ENCODE measurements at regions not wholly inside any gene's neighbourhood (a gene's known extent, or its start where the extent isn't known, plus 50 kb on each side); places are given as distances from the start of the nearest gene placed in this dataset.

DNA sequence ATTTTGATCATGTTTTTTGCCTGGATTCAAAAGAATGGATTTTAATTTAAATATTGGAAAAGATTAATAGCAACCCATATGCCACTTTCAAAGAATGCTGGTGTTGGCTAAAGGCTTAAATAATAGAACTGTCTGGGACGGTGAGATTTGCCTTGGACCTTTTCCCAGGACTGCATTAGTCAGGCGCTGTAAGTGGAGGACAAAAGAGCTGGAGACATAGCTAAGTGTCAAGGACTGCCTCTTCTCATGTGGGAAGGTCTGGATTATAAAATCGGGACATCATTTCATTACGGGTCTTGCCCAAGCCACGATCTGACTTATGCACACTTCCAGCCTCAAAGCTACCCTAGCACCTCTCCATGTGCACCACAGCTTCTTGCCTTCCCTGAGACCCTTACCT lies 458.5 kb upstream of the DEPDC1 start (continued):
- no peak for TF ChIP-seq MXD4 (CRISPR knock-in tag; IDR thresholded peaks at IDR 0.05; ENCODE audit: borderline replicate concordance)
- TF ChIP-seq ZNF396 (CRISPR knock-in tag; IDR thresholded peaks at IDR 0.05; ENCODE audit: borderline replicate concordance), result no peak
- no peak for TF ChIP-seq CBFB (CRISPR knock-in tag; IDR thresholded peaks at IDR 0.05; ENCODE audit: low read depth)
- TF ChIP-seq, protein P1, sequence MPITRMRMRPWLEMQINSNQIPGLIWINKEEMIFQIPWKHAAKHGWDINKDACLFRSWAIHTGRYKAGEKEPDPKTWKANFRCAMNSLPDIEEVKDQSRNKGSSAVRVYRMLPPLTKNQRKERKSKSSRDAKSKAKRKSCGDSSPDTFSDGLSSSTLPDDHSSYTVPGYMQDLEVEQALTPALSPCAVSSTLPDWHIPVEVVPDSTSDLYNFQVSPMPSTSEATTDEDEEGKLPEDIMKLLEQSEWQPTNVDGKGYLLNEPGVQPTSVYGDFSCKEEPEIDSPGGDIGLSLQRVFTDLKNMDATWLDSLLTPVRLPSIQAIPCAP (CRISPR knock-in tag; IDR thresholded peaks at IDR 0.05), result no peak

DNA sequence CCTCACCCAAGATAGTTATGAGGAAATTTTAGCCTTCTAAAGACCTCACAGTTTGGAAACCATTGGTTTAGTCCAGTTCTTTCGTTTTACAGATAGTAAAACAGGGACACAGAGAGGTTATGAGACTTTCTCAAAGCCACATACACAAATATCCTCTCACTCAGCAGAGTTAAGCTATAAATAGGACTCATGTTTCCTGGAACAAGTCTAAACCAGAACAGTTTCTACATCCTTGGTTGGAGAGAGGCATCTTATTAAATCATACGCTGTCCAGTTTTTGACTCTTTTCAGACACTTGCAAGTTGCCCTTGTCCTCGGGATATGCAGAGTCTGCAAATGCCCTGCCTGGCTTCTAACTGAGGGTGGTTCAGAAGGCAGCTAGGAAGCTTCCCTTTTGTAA lies 462.1 kb upstream of the DEPDC1 start:
- H3K4me1 Mint-ChIP-seq, result peaks cover 27% of the 10 kb centered on the region
- no peaks in the 10 kb centered on the region for H3K36me3 Mint-ChIP-seq
- TF ChIP-seq, protein P2, sequence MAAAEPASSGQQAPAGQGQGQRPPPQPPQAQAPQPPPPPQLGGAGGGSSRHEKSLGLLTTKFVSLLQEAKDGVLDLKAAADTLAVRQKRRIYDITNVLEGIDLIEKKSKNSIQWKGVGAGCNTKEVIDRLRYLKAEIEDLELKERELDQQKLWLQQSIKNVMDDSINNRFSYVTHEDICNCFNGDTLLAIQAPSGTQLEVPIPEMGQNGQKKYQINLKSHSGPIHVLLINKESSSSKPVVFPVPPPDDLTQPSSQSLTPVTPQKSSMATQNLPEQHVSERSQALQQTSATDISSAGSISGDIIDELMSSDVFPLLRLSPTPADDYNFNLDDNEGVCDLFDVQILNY (CRISPR knock-in tag; IDR thresholded peaks at IDR 0.05), result no peak
- TF ChIP-seq, protein P1 (CRISPR knock-in tag; IDR thresholded peaks at IDR 0.05), result no peak
- TF ChIP-seq, protein P3, sequence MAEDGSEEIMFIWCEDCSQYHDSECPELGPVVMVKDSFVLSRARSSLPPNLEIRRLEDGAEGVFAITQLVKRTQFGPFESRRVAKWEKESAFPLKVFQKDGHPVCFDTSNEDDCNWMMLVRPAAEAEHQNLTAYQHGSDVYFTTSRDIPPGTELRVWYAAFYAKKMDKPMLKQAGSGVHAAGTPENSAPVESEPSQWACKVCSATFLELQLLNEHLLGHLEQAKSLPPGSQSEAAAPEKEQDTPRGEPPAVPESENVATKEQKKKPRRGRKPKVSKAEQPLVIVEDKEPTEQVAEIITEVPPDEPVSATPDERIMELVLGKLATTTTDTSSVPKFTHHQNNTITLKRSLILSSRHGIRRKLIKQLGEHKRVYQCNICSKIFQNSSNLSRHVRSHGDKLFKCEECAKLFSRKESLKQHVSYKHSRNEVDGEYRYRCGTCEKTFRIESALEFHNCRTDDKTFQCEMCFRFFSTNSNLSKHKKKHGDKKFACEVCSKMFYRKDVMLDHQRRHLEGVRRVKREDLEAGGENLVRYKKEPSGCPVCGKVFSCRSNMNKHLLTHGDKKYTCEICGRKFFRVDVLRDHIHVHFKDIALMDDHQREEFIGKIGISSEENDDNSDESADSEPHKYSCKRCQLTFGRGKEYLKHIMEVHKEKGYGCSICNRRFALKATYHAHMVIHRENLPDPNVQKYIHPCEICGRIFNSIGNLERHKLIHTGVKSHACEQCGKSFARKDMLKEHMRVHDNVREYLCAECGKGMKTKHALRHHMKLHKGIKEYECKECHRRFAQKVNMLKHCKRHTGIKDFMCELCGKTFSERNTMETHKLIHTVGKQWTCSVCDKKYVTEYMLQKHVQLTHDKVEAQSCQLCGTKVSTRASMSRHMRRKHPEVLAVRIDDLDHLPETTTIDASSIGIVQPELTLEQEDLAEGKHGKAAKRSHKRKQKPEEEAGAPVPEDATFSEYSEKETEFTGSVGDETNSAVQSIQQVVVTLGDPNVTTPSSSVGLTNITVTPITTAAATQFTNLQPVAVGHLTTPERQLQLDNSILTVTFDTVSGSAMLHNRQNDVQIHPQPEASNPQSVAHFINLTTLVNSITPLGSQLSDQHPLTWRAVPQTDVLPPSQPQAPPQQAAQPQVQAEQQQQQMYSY (CRISPR knock-in tag; IDR thresholded peaks at IDR 0.05), result no peak
- TF ChIP-seq CREB1 (CRISPR knock-in tag; IDR thresholded peaks at IDR 0.05) (no peak), CBFB (CRISPR knock-in tag; IDR thresholded peaks at IDR 0.05; ENCODE audit: low read depth) (no peak), GRHL2 (CRISPR knock-in tag; IDR thresholded peaks at IDR 0.05; ENCODE audit: insufficient replicate concordance, severe bottlenecking) (no peak), SMAD4 (CRISPR knock-in tag; IDR thresholded peaks at IDR 0.05) (no peak)
- no peaks in the 10 kb centered on the region for H3K9me3 Mint-ChIP-seq
- ATAC-seq, result no peak
- H3K27ac Mint-ChIP-seq, result no peak overlapping the region
- ChIA-PET POLR2A (no interaction called here), CTCF (no interaction called here)
- no peak overlapping the region for H3K4me3 Mint-ChIP-seq
- no peak for DNase-seq (ENCODE audit: low spot score)
- H3K27me3 Mint-ChIP-seq (ENCODE audit: low read depth), result no peaks in the 10 kb centered on the region

DNA sequence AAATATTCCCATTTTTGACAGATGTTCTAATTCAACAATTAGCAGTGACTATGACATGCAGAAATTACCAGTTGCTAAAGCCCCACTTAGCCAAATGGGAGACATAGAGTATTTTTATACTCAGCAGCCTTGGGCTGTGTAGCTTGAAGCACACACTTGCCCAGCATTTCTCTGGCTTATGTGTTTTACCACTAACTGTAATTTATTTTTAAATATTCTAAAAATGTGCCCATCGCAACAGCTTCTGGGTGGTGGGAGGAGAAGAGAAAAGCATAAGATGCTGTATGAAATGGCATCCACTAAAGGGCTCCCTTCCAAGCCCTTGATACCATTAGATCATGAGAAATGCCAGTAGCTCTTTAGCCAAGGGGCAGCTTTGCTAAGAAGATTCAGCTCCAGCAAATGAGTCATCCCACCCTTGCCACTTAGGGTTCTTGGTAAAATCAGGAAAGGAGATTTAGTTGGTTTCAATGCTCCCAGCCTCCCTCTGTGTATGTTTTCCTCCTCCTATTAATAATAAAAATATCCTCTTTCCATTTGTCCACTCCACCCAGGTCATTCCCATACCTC lies 462.7 kb upstream of the DEPDC1 start:
- DNase-seq (ENCODE audit: low spot score), result no peak
- H3K4me1 Mint-ChIP-seq, result peaks cover 27% of the 10 kb centered on the region
- H3K27me3 Mint-ChIP-seq (ENCODE audit: low read depth), result no peaks in the 10 kb centered on the region
- ChIA-PET POLR2A (no interaction called here), CTCF (no interaction called here)
- TF ChIP-seq, protein P4, sequence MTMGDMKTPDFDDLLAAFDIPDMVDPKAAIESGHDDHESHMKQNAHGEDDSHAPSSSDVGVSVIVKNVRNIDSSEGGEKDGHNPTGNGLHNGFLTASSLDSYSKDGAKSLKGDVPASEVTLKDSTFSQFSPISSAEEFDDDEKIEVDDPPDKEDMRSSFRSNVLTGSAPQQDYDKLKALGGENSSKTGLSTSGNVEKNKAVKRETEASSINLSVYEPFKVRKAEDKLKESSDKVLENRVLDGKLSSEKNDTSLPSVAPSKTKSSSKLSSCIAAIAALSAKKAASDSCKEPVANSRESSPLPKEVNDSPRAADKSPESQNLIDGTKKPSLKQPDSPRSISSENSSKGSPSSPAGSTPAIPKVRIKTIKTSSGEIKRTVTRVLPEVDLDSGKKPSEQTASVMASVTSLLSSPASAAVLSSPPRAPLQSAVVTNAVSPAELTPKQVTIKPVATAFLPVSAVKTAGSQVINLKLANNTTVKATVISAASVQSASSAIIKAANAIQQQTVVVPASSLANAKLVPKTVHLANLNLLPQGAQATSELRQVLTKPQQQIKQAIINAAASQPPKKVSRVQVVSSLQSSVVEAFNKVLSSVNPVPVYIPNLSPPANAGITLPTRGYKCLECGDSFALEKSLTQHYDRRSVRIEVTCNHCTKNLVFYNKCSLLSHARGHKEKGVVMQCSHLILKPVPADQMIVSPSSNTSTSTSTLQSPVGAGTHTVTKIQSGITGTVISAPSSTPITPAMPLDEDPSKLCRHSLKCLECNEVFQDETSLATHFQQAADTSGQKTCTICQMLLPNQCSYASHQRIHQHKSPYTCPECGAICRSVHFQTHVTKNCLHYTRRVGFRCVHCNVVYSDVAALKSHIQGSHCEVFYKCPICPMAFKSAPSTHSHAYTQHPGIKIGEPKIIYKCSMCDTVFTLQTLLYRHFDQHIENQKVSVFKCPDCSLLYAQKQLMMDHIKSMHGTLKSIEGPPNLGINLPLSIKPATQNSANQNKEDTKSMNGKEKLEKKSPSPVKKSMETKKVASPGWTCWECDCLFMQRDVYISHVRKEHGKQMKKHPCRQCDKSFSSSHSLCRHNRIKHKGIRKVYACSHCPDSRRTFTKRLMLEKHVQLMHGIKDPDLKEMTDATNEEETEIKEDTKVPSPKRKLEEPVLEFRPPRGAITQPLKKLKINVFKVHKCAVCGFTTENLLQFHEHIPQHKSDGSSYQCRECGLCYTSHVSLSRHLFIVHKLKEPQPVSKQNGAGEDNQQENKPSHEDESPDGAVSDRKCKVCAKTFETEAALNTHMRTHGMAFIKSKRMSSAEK (CRISPR knock-in tag; IDR thresholded peaks at IDR 0.05; ENCODE audit: borderline replicate concordance), result no peak
- TF ChIP-seq ZBTB21 (CRISPR knock-in tag; IDR thresholded peaks at IDR 0.05; ENCODE audit: borderline replicate concordance), result no peak
- no peak for TF ChIP-seq JUN (CRISPR knock-in tag; IDR thresholded peaks at IDR 0.05)
- TF ChIP-seq RELA (CRISPR knock-in tag; IDR thresholded peaks at IDR 0.05; ENCODE audit: borderline replicate concordance), result no peak
- TF ChIP-seq, protein P1 (CRISPR knock-in tag; IDR thresholded peaks at IDR 0.05), result no peak
- H3K27ac Mint-ChIP-seq, result no peak overlapping the region
- H3K9me3 Mint-ChIP-seq, result no peaks in the 10 kb centered on the region
- H3K4me3 Mint-ChIP-seq, result no peak overlapping the region
- ATAC-seq, result no peak
- H3K36me3 Mint-ChIP-seq, result no peaks in the 10 kb centered on the region

All from WTC11 (cell line).